ENCODE measurements at regions not wholly inside any gene's neighbourhood (a gene's known extent, or its start where the extent isn't known, plus 50 kb on each side); places are given as distances from the start of the nearest gene placed in this dataset.

DNA sequence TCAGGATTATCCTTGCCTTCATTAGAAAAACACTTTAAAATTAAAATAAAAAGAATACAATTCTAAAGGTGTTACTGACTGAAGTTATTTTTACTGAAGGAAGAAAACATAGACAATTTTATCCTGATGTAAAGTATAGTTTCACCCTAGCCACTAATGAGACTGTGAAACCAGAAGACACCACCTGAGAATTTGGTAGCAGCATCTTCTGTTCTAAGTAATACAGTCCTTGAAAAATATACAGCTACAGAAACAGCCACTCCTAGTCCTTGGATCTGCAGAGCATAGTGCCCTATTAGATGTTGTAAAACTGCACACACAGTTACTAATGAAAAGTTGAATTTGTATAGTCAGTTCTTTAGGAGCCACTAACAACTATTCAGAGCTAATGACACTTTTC, 377.7 kb downstream of the PRR16 start:
- TF ChIP-seq RFX5 (IDR thresholded peaks at IDR 0.05; ENCODE audit: low read depth, low read length) (no peak), POLR2A (IDR thresholded peaks at IDR 0.05; ENCODE audit: low read depth, low read length) (no peak), RCOR1 (IDR thresholded peaks at IDR 0.05; ENCODE audit: insufficient replicate concordance, low read length) (no peak), NFE2L2 (IDR thresholded peaks at IDR 0.05; ENCODE audit: low read depth, low read length) (no peak), SMC3 (IDR thresholded peaks at IDR 0.05; ENCODE audit: low read depth, low read length) (no peak), MXI1 (IDR thresholded peaks at IDR 0.05; ENCODE audit: borderline replicate concordance, low read depth, low read length) (no peak), RAD21 (IDR thresholded peaks at IDR 0.05; ENCODE audit: low read length) (no peak)
- TF ChIP-seq, protein P1, sequence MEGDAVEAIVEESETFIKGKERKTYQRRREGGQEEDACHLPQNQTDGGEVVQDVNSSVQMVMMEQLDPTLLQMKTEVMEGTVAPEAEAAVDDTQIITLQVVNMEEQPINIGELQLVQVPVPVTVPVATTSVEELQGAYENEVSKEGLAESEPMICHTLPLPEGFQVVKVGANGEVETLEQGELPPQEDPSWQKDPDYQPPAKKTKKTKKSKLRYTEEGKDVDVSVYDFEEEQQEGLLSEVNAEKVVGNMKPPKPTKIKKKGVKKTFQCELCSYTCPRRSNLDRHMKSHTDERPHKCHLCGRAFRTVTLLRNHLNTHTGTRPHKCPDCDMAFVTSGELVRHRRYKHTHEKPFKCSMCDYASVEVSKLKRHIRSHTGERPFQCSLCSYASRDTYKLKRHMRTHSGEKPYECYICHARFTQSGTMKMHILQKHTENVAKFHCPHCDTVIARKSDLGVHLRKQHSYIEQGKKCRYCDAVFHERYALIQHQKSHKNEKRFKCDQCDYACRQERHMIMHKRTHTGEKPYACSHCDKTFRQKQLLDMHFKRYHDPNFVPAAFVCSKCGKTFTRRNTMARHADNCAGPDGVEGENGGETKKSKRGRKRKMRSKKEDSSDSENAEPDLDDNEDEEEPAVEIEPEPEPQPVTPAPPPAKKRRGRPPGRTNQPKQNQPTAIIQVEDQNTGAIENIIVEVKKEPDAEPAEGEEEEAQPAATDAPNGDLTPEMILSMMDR (conservative IDR thresholded peaks at IDR 0.05; ENCODE audit: low read depth, low read length), result no peak

All from IMR-90 (cell line).